GM12872 (cell line): ENCODE measurements at regions not wholly inside any gene's neighbourhood (a gene's known extent, or its start where the extent isn't known, plus 50 kb on each side); places are given as distances from the start of the nearest gene placed in this dataset.

ENCODE experiments used
- TF ChIP-seq, protein P1 (sequence below): IDR thresholded peaks from 3 replicates; pipeline ENCODE4 v1.5.1; 2011; ENCODE audit warnings: low read depth, mild to moderate bottlenecking, low read length, moderate library complexity; ENCODE audit not compliant: insufficient read depth

DNA sequence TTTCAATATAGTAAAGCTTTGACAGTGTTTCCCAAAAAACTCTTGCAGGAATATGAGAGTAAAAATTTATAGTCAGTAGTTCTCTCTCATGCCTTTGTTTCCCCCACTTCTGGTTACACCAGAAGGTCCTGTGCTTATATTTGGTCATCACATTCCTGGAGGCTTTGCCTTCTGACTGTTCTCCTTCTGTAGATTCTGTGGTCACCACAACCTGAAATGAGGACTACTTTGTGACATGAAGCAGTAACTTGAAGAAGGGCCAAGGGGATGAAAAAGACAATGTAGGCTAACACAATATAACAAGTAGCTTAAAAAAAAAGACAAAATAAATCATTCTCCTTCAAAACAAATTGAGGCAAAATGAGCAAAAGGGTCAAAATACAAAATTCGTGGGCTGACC is 366.2 kb upstream of the NR3C2 start:
- TF ChIP-seq, protein P1, sequence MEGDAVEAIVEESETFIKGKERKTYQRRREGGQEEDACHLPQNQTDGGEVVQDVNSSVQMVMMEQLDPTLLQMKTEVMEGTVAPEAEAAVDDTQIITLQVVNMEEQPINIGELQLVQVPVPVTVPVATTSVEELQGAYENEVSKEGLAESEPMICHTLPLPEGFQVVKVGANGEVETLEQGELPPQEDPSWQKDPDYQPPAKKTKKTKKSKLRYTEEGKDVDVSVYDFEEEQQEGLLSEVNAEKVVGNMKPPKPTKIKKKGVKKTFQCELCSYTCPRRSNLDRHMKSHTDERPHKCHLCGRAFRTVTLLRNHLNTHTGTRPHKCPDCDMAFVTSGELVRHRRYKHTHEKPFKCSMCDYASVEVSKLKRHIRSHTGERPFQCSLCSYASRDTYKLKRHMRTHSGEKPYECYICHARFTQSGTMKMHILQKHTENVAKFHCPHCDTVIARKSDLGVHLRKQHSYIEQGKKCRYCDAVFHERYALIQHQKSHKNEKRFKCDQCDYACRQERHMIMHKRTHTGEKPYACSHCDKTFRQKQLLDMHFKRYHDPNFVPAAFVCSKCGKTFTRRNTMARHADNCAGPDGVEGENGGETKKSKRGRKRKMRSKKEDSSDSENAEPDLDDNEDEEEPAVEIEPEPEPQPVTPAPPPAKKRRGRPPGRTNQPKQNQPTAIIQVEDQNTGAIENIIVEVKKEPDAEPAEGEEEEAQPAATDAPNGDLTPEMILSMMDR = no peak

DNA sequence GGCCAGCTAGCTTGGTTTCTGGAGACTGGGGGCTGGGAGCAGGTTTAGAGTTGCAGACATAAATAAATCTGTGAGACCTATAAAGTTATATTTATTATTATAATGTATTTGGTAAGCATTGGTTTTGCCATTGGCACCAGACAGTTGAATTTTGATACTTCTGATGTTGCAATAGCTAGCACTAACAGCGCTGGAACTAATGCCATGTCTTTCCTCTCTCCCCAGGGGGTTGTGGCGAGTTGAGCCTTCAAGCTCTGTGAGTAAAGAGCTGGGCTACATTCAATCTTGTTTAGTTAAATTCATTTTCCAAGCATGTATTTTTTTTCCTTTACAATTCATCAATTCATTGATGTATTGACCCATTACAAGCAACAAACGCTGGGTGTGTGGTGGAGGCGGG is 358.7 kb upstream of the NR3C2 start:
- TF ChIP-seq, protein P1 = no peak

DNA sequence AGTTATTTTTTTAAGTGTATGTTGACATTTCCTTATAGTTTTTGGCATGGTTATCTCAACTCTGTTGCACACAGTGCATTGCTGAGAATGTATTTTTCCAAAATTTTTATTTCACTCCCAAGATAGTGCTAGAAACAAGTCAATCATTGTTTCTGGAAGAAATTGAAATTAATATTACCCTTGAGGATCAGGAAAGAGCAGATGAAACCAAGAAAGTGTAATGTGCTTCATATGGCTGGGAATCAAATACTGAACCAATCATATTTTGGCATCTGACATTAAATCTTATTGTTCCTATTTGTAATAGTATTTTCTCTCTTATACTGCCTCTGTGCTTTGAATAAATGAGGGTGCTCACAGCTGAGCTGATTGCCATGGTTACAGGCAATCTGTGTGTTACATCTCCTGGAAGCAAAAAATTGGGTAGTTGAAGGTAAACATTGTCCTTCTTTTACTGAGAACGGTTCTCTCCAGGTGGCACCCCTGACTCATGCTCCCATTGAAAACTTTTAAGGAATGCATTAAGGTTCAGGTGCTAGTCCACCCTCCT is 358.2 kb upstream of the NR3C2 start:
- TF ChIP-seq, protein P1 = no peak

DNA sequence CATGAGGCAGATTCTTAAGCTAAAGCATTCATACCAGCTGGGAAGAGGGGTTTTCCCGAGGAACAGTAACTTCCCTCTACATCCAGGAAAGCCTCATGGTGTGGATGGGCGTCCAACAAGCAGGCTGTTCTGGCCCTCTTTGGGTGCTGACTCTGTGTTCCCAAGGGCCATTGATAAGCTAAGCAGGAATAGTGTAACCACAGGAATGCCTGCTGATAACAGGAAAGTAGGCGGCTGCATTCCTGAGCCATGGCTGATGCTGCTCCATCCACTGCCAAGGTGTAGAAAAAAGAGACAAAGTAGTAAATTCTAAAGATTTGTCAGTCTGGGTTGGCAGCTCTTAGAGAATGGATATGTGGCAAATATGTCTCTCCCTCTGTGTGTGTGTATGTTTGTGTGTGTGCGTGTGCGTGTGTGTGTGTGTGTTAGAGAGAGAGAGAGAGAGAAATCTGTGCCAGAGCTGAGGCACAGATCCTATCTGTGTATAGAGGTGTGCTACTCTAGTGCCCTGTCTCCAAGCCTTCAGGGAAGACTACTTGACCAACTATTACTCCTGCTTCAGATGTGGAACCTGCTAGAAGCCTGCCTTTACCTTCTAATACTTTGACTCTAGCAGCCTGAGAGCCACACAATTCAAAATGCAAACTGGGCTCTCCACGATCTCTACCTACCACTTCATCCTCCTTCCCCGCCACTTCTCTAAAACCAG is 353.1 kb upstream of the NR3C2 start:
- TF ChIP-seq, protein P1 = no peak

DNA sequence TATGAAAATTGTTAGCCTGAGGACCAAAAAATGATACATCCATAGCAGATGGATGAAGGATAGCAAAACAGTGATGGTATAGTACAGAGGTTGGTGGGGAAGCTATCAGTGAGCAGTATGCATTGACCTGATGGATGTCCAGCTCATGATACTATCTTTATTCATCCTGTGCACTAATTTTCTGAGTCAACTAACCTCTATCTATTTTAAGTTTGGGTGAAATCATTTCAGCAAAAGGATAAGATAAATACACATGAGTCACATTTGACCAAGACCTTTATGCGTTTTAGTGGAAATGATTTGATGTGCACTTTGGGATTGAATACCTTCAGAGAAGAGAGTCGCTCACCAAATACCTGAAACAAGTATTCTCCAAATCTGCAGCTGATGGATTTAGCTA is 351.0 kb upstream of the NR3C2 start:
- TF ChIP-seq, protein P1 = no peak

DNA sequence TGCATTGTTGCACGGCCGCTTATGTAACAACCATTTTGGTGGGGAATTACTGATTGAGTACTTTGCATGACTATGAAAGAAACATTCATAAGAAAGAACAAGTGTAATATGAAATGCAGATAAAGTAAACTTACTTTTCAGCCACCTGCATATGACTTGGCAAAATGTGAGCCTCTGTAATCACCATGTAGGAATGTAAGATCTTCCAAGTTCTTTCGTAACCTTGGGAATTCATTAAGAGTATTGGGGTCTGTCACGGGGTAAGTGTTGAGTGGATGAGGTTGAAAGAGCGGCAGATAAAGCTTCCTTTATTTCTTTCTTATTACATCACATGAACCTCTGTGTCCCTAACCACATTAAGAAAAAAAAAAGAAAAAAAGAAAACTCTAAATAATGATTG is 348.5 kb upstream of the NR3C2 start:
- TF ChIP-seq, protein P1 = no peak

DNA sequence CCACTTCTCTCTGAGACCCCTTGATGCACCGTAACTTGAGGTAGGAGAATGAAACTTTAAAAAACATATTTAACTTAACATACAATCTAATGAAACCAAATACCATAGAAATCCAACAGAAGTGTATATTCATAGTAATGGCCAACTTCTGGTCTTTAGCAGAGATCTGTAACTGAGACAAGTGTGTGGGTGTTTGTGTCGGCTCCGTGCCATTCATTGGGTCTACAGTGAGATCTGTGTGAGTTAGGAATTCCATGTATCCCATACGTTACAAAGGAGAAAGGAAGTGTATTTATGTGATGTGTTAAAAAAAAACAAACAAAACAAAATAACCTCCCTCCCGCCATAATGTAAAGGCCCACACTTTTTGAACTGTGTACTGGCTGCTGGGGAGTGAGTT is 348.0 kb upstream of the NR3C2 start:
- TF ChIP-seq, protein P1 = no peak
